GM19043 (cell line): ENCODE measurements at regions not wholly inside any gene's neighbourhood (a gene's known extent, or its start where the extent isn't known, plus 50 kb on each side); places are given as distances from the start of the nearest gene placed in this dataset.
"Not testable (repeated sequence)": the region's sequence is repeated elsewhere in the genome, so short reads cannot be mapped to it uniquely, and the experiment has no call there.

Experiments used
- ATAC-seq: cut with Tn5 transposase; IDR thresholded peaks from one replicate; pipeline ENCODE4 v1.9.1; 2021; ENCODE audit warnings: low read depth; ENCODE audit not compliant: unreplicated experiment

DNA sequence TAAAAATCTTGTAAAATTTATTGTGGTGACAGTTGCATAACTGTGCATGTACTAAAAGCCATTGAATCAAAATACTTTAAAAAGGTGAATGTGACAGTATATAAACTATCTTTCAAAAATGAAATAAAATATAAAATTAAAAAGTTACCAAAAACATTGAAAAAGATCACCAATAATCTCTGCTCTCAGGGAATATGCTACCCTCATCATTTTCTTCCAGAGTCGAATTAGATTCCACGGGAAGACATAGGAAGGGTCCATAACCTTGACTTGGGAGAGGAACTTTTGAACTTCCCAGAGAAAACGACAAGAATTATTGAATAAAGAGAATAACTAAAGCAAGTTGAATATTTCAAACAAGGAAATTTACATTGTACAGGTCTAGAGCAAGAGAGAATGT is 649.5 kb downstream of the NUP35 start:
- no peak for ATAC-seq

- no peak for ATAC-seq
Observed at GRCh38 chr2:183780072-183780471, 655.8 kb downstream of the NUP35 start.

DNA sequence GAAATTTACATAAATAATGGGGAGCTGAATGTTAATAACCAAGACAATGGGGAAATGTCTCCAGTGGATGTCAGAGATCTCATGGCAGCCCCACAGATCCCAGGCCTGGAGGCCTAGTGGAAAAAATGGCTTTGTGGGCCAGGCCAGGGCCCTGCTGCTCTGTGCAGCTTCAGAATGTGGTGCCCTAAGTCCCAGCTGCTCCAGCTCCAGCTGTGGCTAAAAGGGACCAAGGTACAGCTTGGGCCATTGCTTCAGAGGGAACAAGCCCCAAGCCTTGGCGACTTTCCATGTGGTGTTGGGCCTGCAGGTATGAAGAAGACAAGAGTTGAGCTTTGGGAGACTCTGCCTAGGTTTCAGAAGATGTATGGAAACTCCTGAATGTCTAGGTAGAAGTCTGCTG is 658.2 kb downstream of the NUP35 start:
- ATAC-seq, result no peak

- not testable (repeated sequence) for ATAC-seq
Observed at GRCh38 chr2:183788796-183789195, 664.6 kb downstream of the NUP35 start.

DNA sequence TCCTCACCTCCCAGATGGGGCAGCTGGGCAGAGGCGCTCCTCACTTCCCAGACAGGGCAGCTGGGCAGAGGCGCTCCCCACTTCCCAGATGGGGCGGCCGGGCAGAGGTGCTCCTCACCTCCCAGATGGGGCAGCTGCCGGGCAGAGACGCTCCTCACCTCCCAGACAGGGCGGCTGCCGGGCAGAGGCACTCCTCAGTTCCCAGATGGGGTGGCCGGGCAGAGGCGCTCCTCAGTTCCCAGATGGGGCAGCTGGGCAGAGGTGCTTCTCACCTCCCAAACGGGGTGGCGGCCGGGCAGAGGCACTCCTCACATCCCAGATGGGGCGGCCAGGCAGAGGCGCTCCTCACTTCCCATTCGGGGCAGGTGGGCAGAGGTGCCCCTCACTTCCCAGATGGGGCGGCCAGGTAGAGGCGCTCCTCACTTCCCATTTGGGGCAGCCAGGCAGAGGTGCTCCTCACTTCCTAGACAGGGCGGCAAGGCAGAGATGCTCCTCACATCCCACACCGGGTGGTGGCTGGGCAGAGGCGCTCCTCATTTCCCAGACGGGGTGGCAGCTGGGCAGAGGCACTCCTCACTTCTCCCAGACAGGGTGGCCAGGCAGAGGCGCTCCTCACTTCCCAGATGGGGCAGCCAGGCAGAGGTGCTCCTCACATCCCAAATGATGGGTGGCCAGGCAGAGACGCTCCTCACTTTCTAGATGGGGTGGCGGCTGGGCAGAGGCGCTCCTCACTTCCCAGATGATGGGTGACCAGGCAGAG is 668.1 kb downstream of the NUP35 start:
- ATAC-seq, result not testable (repeated sequence)

DNA sequence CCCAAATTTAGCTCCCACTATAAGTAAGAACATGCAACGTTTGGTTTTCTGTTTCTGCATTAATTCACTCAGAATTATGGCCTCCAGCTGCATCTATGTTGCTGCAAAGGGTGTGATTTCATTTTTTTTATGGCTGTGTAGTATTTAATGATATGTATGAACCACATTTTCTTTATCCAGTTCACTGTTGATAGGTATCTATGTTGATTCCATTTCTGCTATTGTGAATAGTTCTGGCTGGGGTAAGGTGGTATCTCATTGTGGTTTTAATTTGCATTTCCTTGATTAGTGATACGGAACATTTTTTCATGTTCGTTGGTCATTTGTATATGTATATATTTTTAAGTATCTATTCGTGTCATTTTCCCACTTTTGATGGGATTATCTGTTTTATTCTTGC is 674.3 kb downstream of the NUP35 start:
- ATAC-seq, result no peak

DNA sequence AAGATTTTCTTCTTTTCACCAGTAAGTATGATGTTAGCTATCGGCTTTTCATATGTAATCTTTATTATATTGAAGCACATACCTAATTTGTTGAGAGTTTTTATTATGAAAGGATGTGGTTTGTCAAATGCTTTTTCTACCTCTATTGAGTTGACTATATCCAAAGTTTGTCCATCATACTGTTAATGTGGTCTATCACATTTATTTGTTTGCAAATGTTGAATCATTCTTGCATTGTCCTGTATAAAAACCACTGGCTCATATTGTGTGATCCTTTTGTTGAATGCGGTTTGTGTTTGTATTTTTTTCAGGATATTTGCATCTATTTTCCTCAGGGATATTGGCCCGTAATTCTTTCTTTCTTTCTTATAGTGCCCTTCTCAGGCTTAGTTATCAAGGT is 675.5 kb downstream of the NUP35 start:
- no peak for ATAC-seq

- ATAC-seq, result no peak
Observed at GRCh38 chr2:183803596-183803995, 679.4 kb downstream of the NUP35 start.

DNA sequence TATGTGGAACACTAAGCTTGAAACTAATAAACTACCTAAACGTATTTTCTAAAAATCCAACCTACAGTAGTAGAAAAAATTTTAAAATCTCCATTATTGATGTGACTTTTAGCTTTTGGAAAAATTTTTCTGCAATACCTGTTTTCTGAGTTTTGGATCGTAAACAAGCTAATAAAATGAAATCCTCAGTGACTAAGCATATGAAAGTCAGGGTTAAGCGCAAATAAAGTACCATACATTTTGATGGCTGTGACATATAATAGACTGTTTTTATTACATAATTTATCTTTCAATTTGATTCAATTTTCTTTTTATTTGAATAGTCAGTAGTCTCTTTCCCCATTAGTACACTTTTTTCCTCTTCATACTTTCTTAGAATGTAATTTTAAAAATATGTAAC is 683.6 kb downstream of the NUP35 start:
- ATAC-seq, result no peak

DNA sequence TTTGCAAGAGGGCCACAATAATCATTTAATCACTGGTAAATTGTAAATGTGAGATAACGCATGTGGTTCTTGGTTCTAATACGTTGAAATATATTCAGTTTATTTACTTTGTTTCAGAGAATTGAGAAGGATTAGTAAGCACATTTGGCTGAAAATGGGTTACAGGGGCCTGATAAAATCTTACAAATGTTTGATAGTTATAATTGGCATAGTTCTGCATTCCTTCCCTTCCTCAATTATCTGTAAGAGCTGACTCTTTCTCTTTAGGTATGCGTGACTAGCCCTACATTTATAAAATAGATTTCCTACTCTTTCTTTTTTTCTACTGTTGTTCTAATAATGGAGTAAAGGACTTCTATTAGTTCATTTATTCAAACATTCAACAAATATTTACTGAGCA is 685.2 kb downstream of the NUP35 start:
- no peak for ATAC-seq

DNA sequence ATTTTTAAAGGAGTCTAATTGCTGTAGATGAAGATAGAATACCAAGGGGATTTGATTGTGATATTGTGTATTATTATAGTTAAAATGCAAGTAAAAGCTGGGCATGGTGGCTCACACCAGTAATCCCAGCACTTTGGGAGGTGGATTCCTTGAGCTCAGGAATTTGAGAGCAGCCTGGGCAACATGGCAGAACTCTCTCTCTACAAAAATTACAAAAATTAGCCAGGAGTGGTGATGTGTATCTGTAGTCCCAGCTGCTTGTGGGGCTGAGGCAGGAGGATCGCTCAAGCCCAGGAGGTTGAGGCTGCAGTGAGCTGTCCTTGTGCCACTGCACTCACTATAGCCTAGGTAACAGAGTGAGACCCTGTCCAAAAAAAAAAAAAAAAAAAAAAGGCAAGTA is 687.0 kb downstream of the NUP35 start:
- ATAC-seq, result no peak

DNA sequence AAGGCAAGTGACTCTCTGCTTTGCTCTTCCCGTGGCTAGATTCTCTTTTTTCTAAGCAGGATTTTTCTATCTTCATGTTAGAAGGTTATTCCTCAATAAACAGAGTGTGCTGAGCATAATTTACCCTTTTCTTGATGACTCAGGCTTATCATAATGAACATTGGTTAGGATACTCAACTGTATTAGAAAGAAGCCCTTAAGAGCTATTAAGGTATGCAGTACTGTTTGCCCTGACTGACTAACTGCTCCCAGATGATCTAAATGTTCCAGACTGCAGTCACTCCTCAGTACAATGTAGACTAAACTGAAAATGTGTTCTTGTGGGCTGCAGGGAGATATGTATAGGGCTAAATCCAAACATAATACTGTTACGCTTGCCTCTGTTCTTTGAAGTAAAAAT is 687.8 kb downstream of the NUP35 start:
- ATAC-seq, result no peak

- ATAC-seq, result no peak
Observed at GRCh38 chr2:183825710-183826109, 701.5 kb downstream of the NUP35 start.

- ATAC-seq, result no peak
Observed at GRCh38 chr2:183829931-183830330, 705.7 kb downstream of the NUP35 start.

GRCh38 chr2:183837157-183837556 is 712.9 kb downstream of the NUP35 start:
- ATAC-seq, result no peak

GRCh38 chr2:183838295-183838694 is 714.1 kb downstream of the NUP35 start:
- no peak for ATAC-seq

DNA sequence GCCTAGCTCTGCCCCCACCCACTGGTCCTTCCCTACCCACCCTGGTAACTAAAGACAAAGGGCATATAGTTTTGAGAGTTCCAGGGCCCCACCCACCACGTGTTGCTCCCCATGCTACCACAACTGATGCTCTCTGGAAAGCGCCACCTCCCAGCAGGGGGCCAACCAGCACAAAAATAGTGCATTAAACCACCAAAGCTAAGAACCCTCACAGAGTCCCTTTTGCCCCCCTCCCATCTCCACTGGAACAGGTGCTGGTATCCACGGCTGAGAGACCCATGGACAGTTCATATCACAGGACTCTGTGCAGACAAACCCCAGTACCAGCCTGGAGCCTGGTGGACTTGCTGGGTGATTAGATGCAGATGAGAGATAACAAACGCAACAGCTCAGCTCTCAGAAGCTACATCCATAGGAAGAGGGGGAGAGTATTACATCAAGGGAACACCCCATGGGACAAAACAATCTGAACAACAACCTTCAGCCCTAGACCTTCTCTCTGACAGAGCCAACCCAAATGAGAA is 715.9 kb downstream of the NUP35 start:
- no peak for ATAC-seq

GRCh38 chr2:183849826-183850225 is 725.6 kb downstream of the NUP35 start:
- not testable (repeated sequence) for ATAC-seq

DNA sequence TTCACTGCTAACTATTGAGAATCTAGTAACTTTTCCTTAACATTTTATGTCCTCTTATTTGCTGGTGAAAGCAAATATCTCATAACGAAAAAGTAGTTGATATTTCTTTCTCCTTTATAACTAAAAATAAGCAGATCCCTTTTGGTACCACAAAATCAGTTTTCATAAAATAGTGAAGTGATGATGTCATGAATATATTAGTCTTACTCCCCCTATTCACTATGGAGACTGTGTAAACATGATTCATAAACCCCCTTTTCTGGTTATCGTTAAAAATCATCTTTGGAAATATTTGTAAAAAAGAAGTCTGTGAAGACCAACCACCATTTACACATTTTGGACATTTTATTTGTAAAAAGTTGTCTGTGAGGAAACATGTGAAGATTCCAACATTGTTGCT is 734.9 kb downstream of the NUP35 start:
- no peak for ATAC-seq

DNA sequence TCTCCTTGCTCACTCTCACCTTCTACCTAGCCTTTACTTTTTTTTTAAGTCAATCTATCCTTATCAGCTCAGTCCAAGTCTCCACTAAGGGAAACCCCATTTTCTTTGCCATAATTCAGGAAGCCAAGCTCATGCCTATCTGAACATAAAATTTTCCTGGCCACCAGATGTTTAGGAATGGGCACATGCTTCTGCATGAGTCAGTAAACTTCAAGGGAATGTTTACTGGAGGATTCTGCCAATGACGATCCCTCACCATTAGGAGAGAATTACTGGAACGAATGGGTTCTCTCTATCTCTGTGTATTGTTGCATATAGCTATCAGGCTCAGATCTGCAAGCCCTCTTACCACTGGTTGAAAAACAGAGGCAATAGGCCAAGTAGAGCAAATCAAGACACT is 731.7 kb upstream of the ZNF804A start:
- ATAC-seq, result no peak

GRCh38 chr2:183867206-183867605 is 731.1 kb upstream of the ZNF804A start:
- ATAC-seq, result no peak

GRCh38 chr2:183868153-183868552 is 730.2 kb upstream of the ZNF804A start:
- no peak for ATAC-seq

- no peak for ATAC-seq
Observed at GRCh38 chr2:183868707-183869106, 729.6 kb upstream of the ZNF804A start.
